ENCODE measurements at regions not wholly inside any gene's neighbourhood (a gene's known extent, or its start where the extent isn't known, plus 50 kb on each side); places are given as distances from the start of the nearest gene placed in this dataset.
"Not testable (repeated sequence)": the region's sequence is repeated elsewhere in the genome, so short reads cannot be mapped to it uniquely, and the experiment has no call there.

GRCh38 chr16:75780669-75781068 is 54.4 kb upstream of the CPHXL start:
- no peak for DNase-seq

- no peak for DNase-seq
Observed at GRCh38 chr16:75781683-75782343, 55.5 kb upstream of the CPHXL start.

- no peak for DNase-seq
Observed at GRCh38 chr16:75787440-75787839, 61.1 kb upstream of the CPHXL start.

GRCh38 chr16:75789237-75789636 is 62.9 kb upstream of the CPHXL start:
- DNase-seq: peak; percentile 33

- DNase-seq: no peak
Observed at GRCh38 chr16:75792771-75793492, 66.6 kb upstream of the CPHXL start.

- DNase-seq: no peak
Observed at GRCh38 chr16:75793641-75794040, 67.4 kb upstream of the CPHXL start.

- DNase-seq: no peak
Observed at GRCh38 chr16:75794426-75794825, 68.1 kb upstream of the CPHXL start.

- no peak for DNase-seq
Observed at GRCh38 chr16:75798714-75799113, 72.4 kb upstream of the CPHXL start.

GRCh38 chr16:75801307-75801706 is 75.0 kb upstream of the CPHXL start:
- DNase-seq: no peak

- no peak for DNase-seq
Observed at GRCh38 chr16:75803753-75804152, 77.5 kb upstream of the CPHXL start.

GRCh38 chr16:75804368-75804767 is 78.1 kb upstream of the CPHXL start:
- no peak for DNase-seq

GRCh38 chr16:75805946-75806345 is 79.7 kb upstream of the CPHXL start:
- DNase-seq: no peak

- no peak for DNase-seq
Observed at GRCh38 chr16:75806487-75806886, 80.2 kb upstream of the CPHXL start.

- no peak for DNase-seq
Observed at GRCh38 chr16:75810342-75810741, 84.1 kb upstream of the CPHXL start.

GRCh38 chr16:75811020-75811634 is 84.8 kb upstream of the CPHXL start:
- no peak for DNase-seq

GRCh38 chr16:75818491-75818890 is 92.2 kb upstream of the CPHXL start:
- no peak for DNase-seq

- no peak for DNase-seq
Observed at GRCh38 chr16:75820672-75821071, 94.4 kb upstream of the CPHXL start.

GRCh38 chr16:75821117-75821516 is 94.8 kb upstream of the CPHXL start:
- no peak for DNase-seq

GRCh38 chr16:75825750-75826149 is 99.5 kb upstream of the CPHXL start:
- DNase-seq: not testable (repeated sequence)

- not testable (repeated sequence) for DNase-seq
Observed at GRCh38 chr16:75827372-75828038, 101.2 kb upstream of the CPHXL start.

GRCh38 chr16:75833385-75833784 is 107.1 kb upstream of the CPHXL start:
- not testable (repeated sequence) for DNase-seq

- no peak for DNase-seq
Observed at GRCh38 chr16:75836347-75837010, 110.2 kb upstream of the CPHXL start.

GRCh38 chr16:75837264-75837663 is 111.0 kb upstream of the CPHXL start:
- DNase-seq: no peak
